Activated CD4-positive, alpha-beta T cell treated with anti-CD3 and anti-CD28 coated beads for 36 hours (primary cell): ENCODE measurements at regions not wholly inside any gene's neighbourhood (a gene's known extent, or its start where the extent isn't known, plus 50 kb on each side); places are given as distances from the start of the nearest gene placed in this dataset.

ENCODE experiments used
- ATAC-seq: fragments of 200-7000 bp; cut with Tn5 transposase; one replicate; pipeline ENCODE4 v1.10.0; 2021; ENCODE audit warnings: mild to moderate bottlenecking, moderate library complexity
- CTCF ChIA-PET: fragments of 350-600 bp; sonication (Branson Sonifier 250); formaldehyde crosslinking; loops from one replicate; lab custom pipeline; 2021; ENCODE audit warnings: antibody characterized with exemption; lab: Charles Lee
- POLR2A ChIA-PET: fragments of 350-600 bp; sonication (Branson Sonifier 250); formaldehyde crosslinking; loops from one replicate; lab custom pipeline; 2021; ENCODE audit warnings: antibody characterized with exemption, inconsistent platforms; lab: Charles Lee
- DNase-seq: peaks from one replicate; pipeline ENCODE4 v3.0.0-alpha.2; 2020
- H3K27ac Mint-ChIP-seq: one replicate; pipeline ENCODE4 v1.8.0; 2021; ENCODE audit warnings: mixed read lengths
- H3K27me3 Mint-ChIP-seq: one replicate; pipeline ENCODE4 v1.8.0; 2021; ENCODE audit warnings: mixed read lengths
- H3K36me3 Mint-ChIP-seq: one replicate; pipeline ENCODE4 v1.8.0; 2021; ENCODE audit warnings: low read depth, mixed read lengths
- H3K4me1 Mint-ChIP-seq: one replicate; pipeline ENCODE4 v1.8.0; 2021; ENCODE audit warnings: mixed read lengths
- H3K4me3 Mint-ChIP-seq: one replicate; pipeline ENCODE4 v1.8.0; 2021; ENCODE audit warnings: mild to moderate bottlenecking, moderate library complexity, mixed read lengths
- H3K9me3 Mint-ChIP-seq: one replicate; pipeline ENCODE4 v1.8.0; 2021; ENCODE audit warnings: low read depth, mixed read lengths
- intact Hi-C, 2 experiments: fragments of 100-400 bp; cut with DNase I in 1 of 2; cut with micrococcal nuclease in 1 of 2; formaldehyde crosslinking; loops; one replicate each; pipeline versions ENCODE4 v1.14.2 to v1.15.1; 2022 to 2024; cut with DNase I, micrococcal nuclease

GRCh38 chr13:40337651-40338050, 328.8 kb downstream of the FOXO1 start:
- ATAC-seq (no peak), DNase-seq (no peak)
- H3K27ac Mint-ChIP-seq: no peak overlapping the region
- H3K36me3 Mint-ChIP-seq: no peaks in the 10 kb centered on the region
- H3K27me3 Mint-ChIP-seq: no peaks in the 10 kb centered on the region
- intact Hi-C loops: no loop called here
- ChIA-PET POLR2A (no interaction called here), CTCF (interaction anchor here (1.5 kb wide), 1 partner anchor 268 kb away, joined by 5 read pairs; no protein-coding TSS in a partner anchor)
- H3K9me3 Mint-ChIP-seq: no peaks in the 10 kb centered on the region
- peaks cover 13% of the 10 kb centered on the region for H3K4me1 Mint-ChIP-seq
- H3K4me3 Mint-ChIP-seq: no peak overlapping the region

- DNase-seq: no peak
- Mint-ChIP-seq H3K9me3 (no peaks in the 10 kb centered on the region), H3K27me3 (no peaks in the 10 kb centered on the region), H3K27ac (no peak overlapping the region), H3K36me3 (no peaks in the 10 kb centered on the region), H3K4me1 (peaks cover 12% of the 10 kb centered on the region), H3K4me3 (no peak overlapping the region)
- ATAC-seq: no peak
- intact Hi-C loops: no loop called here
- CTCF ChIA-PET: interaction anchor here (1.5 kb wide), 1 partner anchor 269 kb away, joined by 5 read pairs; no protein-coding TSS in a partner anchor
- POLR2A ChIA-PET: no interaction called here
These were observed 328.2 kb downstream of the FOXO1 start for GRCh38 chr13:40338217-40338616.

- H3K9me3 Mint-ChIP-seq: no peaks in the 10 kb centered on the region
- CTCF ChIA-PET: no interaction called here
- H3K4me3 Mint-ChIP-seq: no peak overlapping the region
- H3K4me1 Mint-ChIP-seq: peaks cover 11% of the 10 kb centered on the region
- no peaks in the 10 kb centered on the region for H3K27me3 Mint-ChIP-seq
- DNase-seq: no peak
- POLR2A ChIA-PET: no interaction called here
- no peak overlapping the region for H3K27ac Mint-ChIP-seq
- ATAC-seq: no peak
- no peaks in the 10 kb centered on the region for H3K36me3 Mint-ChIP-seq
- intact Hi-C loops: no loop called here
These were observed 325.9 kb downstream of the FOXO1 start for GRCh38 chr13:40340368-40341095.

GRCh38 chr13:40341096-40341471, 325.4 kb downstream of the FOXO1 start:
- H3K27ac Mint-ChIP-seq: no peak overlapping the region
- ATAC-seq (no peak), DNase-seq (no peak)
- no peaks in the 10 kb centered on the region for H3K9me3 Mint-ChIP-seq
- H3K4me1 Mint-ChIP-seq: peaks cover 9% of the 10 kb centered on the region
- no peak overlapping the region for H3K4me3 Mint-ChIP-seq
- intact Hi-C loops: no loop called here
- CTCF ChIA-PET: no interaction called here
- H3K36me3 Mint-ChIP-seq: no peaks in the 10 kb centered on the region
- H3K27me3 Mint-ChIP-seq: no peaks in the 10 kb centered on the region
- POLR2A ChIA-PET: no interaction called here

GRCh38 chr13:40341501-40341900, 324.9 kb downstream of the FOXO1 start:
- peaks cover 6% of the 10 kb centered on the region for H3K4me1 Mint-ChIP-seq
- CTCF ChIA-PET: interaction anchor here (1.1 kb wide), 1 partner anchor 22 kb away, joined by 3 read pairs; no protein-coding TSS in a partner anchor
- H3K27me3 Mint-ChIP-seq: no peaks in the 10 kb centered on the region
- POLR2A ChIA-PET: no interaction called here
- intact Hi-C loops: no loop called here
- no peak for DNase-seq
- H3K4me3 Mint-ChIP-seq: no peak overlapping the region
- no peaks in the 10 kb centered on the region for H3K9me3 Mint-ChIP-seq
- ATAC-seq: no peak
- H3K27ac Mint-ChIP-seq: no peak overlapping the region
- H3K36me3 Mint-ChIP-seq: no peaks in the 10 kb centered on the region

- Mint-ChIP-seq H3K36me3 (no peaks in the 10 kb centered on the region), H3K4me1 (no peaks in the 10 kb centered on the region), H3K4me3 (no peak overlapping the region), H3K9me3 (no peaks in the 10 kb centered on the region), H3K27me3 (no peaks in the 10 kb centered on the region), H3K27ac (no peak overlapping the region)
- DNase-seq (no peak), ATAC-seq (no peak)
- intact Hi-C loops: no loop called here
- CTCF ChIA-PET: interaction anchor here (0.9 to 1.1 kb wide), 2 partner anchors 21 to 70 kb away, joined by 3 read pairs; no protein-coding TSS in a partner anchor
- POLR2A ChIA-PET: no interaction called here
These were observed 324.0 kb downstream of the FOXO1 start for GRCh38 chr13:40342461-40342860.

- Mint-ChIP-seq H3K9me3 (no peaks in the 10 kb centered on the region), H3K27me3 (no peaks in the 10 kb centered on the region), H3K27ac (no peak overlapping the region), H3K4me1 (no peaks in the 10 kb centered on the region), H3K4me3 (no peak overlapping the region), H3K36me3 (no peaks in the 10 kb centered on the region)
- DNase-seq (no peak), ATAC-seq (no peak)
- POLR2A ChIA-PET: no interaction called here
- CTCF ChIA-PET: interaction anchor here (0.9 kb wide), 1 partner anchor 70 kb away, joined by 3 read pairs; no protein-coding TSS in a partner anchor
- intact Hi-C loops: no loop called here
These were observed 323.5 kb downstream of the FOXO1 start for GRCh38 chr13:40342901-40343300.

GRCh38 chr13:40343550-40344269, 322.7 kb downstream of the FOXO1 start:
- no peaks in the 10 kb centered on the region for H3K36me3 Mint-ChIP-seq
- no peaks in the 10 kb centered on the region for H3K27me3 Mint-ChIP-seq
- no peak overlapping the region for H3K27ac Mint-ChIP-seq
- H3K4me3 Mint-ChIP-seq: no peak overlapping the region
- no peak for ATAC-seq
- POLR2A ChIA-PET: no interaction called here
- H3K4me1 Mint-ChIP-seq: no peaks in the 10 kb centered on the region
- CTCF ChIA-PET: interaction anchor here (0.6 to 0.7 kb wide), 2 partner anchors 182 to 284 kb away, joined by 3 read pairs; no protein-coding TSS in a partner anchor
- H3K9me3 Mint-ChIP-seq: no peaks in the 10 kb centered on the region
- no peak for DNase-seq
- intact Hi-C loops: no loop called here

GRCh38 chr13:40344270-40345148, 321.9 kb downstream of the FOXO1 start:
- CTCF ChIA-PET: no interaction called here
- no peak overlapping the region for H3K4me3 Mint-ChIP-seq
- no peak for ATAC-seq
- no peaks in the 10 kb centered on the region for H3K36me3 Mint-ChIP-seq
- no peaks in the 10 kb centered on the region for H3K4me1 Mint-ChIP-seq
- DNase-seq: no peak
- H3K9me3 Mint-ChIP-seq: no peaks in the 10 kb centered on the region
- POLR2A ChIA-PET: no interaction called here
- no peak overlapping the region for H3K27ac Mint-ChIP-seq
- intact Hi-C loops: no loop called here
- no peaks in the 10 kb centered on the region for H3K27me3 Mint-ChIP-seq

- Mint-ChIP-seq H3K27me3 (no peaks in the 10 kb centered on the region), H3K9me3 (no peaks in the 10 kb centered on the region), H3K27ac (no peak overlapping the region), H3K4me3 (no peak overlapping the region), H3K36me3 (no peaks in the 10 kb centered on the region), H3K4me1 (no peaks in the 10 kb centered on the region)
- ATAC-seq: no peak
- POLR2A ChIA-PET: no interaction called here
- CTCF ChIA-PET: no interaction called here
- no peak for DNase-seq
- intact Hi-C loops: no loop called here
These were observed 321.3 kb downstream of the FOXO1 start for GRCh38 chr13:40345149-40345514.

GRCh38 chr13:40345654-40346372, 320.6 kb downstream of the FOXO1 start:
- ChIA-PET POLR2A (no interaction called here), CTCF (interaction anchor here (0.6 to 1.1 kb wide), 2 partner anchors 38 to 1674 kb away, joined by 3 read pairs; no protein-coding TSS in a partner anchor)
- Mint-ChIP-seq H3K4me1 (no peaks in the 10 kb centered on the region), H3K4me3 (no peak overlapping the region), H3K36me3 (no peaks in the 10 kb centered on the region), H3K27me3 (no peaks in the 10 kb centered on the region), H3K9me3 (no peaks in the 10 kb centered on the region), H3K27ac (no peak overlapping the region)
- intact Hi-C loops: no loop called here
- ATAC-seq (no peak), DNase-seq (no peak)
